HepG2 (cell line): ENCODE measurements at regions not wholly inside any gene's neighbourhood (a gene's known extent, or its start where the extent isn't known, plus 50 kb on each side); places are given as distances from the start of the nearest gene placed in this dataset.

Source experiments
- ATAC-seq: fragments of 200-7000 bp; cut with Tn5 transposase; 3 replicates; pipeline ENCODE4 v1.9.1; 2020; ENCODE audit warnings: mild to moderate bottlenecking, moderate library complexity
- BruUV-seq: library from RNA; stranded (reverse); fragments of 400-500 nt; replicated peaks from 2 replicates; lab custom pipeline; 2021; lab: Mats Ljungman, UMichigan
- CTCF ChIA-PET: fragments of 300-600 bp; formaldehyde crosslinking; extraction: SDS; loops from one replicate; lab custom pipeline; 2021; ENCODE audit warnings: low total read pairs, inconsistent platforms, low intra/inter-chr PET ratio; lab: Yijun Ruan, JAX
- POLR2A ChIA-PET: fragments of 350-600 bp; sonication (Branson Sonifier 250); formaldehyde crosslinking; loops from one replicate; lab custom pipeline; 2020; ENCODE audit warnings: antibody characterized with exemption, inconsistent platforms; lab: Yijun Ruan, JAX
- DNase-seq: peaks from one replicate; pipeline ENCODE4 v3.0.0-alpha.2; 2015; ENCODE audit warnings: low spot score
- FAIRE-seq: peaks from 3 replicates; lab custom pipeline; 2011; peaks lifted over from hg19 to GRCh38; lab: Jason Lieb, UNC
- H2AFZ ChIP-seq: one replicate; pipeline ENCODE4 v1.6.1; 2011; ENCODE audit warnings: low read length, inconsistent platforms
- H3K27ac ChIP-seq: fragments of 300-600 bp; 3 replicates; pipeline ENCODE4 v1.8.0; 2011; ENCODE audit warnings: mixed run types, mild to moderate bottlenecking, mixed read lengths, low read length, inconsistent platforms; ENCODE audit not compliant: insufficient read depth; ENCODE audit errors: extremely low read length
- H3K27me3 ChIP-seq, 2 experiments: fragments of 200-600 bp in 1 of 2; 2 replicates in 1 of 2; 3 replicates in 1 of 2; pipeline versions ENCODE4 v1.6.0 to v1.8.0; 2011; ENCODE audit warnings: low read length in 2 of 2, mild to moderate bottlenecking in 2 of 2, moderate library complexity in 2 of 2, inconsistent platforms in 1 of 2; ENCODE audit not compliant: insufficient read depth in 2 of 2, control insufficient read depth in 1 of 2
- H3K36me3 ChIP-seq, 2 experiments: fragments of 200-600 bp in 1 of 2; replicated peaks in 1 of 2; 2 replicates in 1 of 2; 3 replicates in 1 of 2; pipeline versions ENCODE4 v1.5.1 to v1.8.0; 2011; ENCODE audit warnings: low read length in 2 of 2, inconsistent platforms in 1 of 2; ENCODE audit not compliant: insufficient read depth in 2 of 2, control insufficient read depth in 1 of 2
- H3K4me1 ChIP-seq: 2 replicates; pipeline ENCODE4 v1.5.1; 2012; ENCODE audit warnings: low read length, inconsistent platforms; ENCODE audit not compliant: insufficient read depth
- H3K4me2 ChIP-seq: 2 replicates; pipeline ENCODE4 v1.6.0; 2011; ENCODE audit warnings: low read depth, low read length, inconsistent platforms
- H3K4me3 ChIP-seq, 3 experiments: fragments of 200-600 bp in 1 of 3; sonication (generic), shearing (Covaris generic) in 1 of 3; replicated peaks in 1 of 3; 2 replicates each; pipeline ENCODE4 v1.5.1; 2011 to 2016; ENCODE audit warnings: low read length in 3 of 3, inconsistent platforms in 2 of 3, low read depth in 2 of 3, mild to moderate bottlenecking in 2 of 3, control low read depth in 1 of 3, mixed read lengths in 1 of 3; ENCODE audit not compliant: insufficient read depth in 1 of 3
- H3K79me2 ChIP-seq: one replicate; pipeline ENCODE4 v1.6.1; 2011; ENCODE audit warnings: low read length, inconsistent platforms; ENCODE audit not compliant: insufficient read depth
- H3K9ac ChIP-seq: 2 replicates; pipeline ENCODE4 v1.6.0; 2011; ENCODE audit warnings: mild to moderate bottlenecking, low read depth, low read length, inconsistent platforms; ENCODE audit not compliant: insufficient read depth
- H3K9me3 ChIP-seq: 2 replicates; pipeline ENCODE4 v1.5.1; 2012; ENCODE audit warnings: mild to moderate bottlenecking, low read length
- H4K20me1 ChIP-seq: 2 replicates; pipeline ENCODE4 v1.6.0; 2011; ENCODE audit warnings: inconsistent platforms, mild to moderate bottlenecking, low read length, moderate library complexity; ENCODE audit not compliant: insufficient read depth
- EEA1 ChIP-seq: sonication (generic); formaldehyde crosslinking; IDR thresholded peaks from 2 replicates; pipeline ENCODE4 v1.5.1; 2020; ENCODE audit warnings: mild to moderate bottlenecking, missing genetic modification reagents, borderline replicate concordance
- FOXP1 ChIP-seq, 2 experiments: fragments of 450-650 bp in 1 of 2; IDR thresholded peaks; 2 replicates each; pipeline ENCODE4 v1.6.1; 2017 to 2018; ENCODE audit warnings: antibody characterized with exemption in 1 of 2
- IKZF5 ChIP-seq: IDR thresholded peaks from 2 replicates; pipeline ENCODE4 v1.6.1; 2018; ENCODE audit warnings: missing genetic modification reagents, mild to moderate bottlenecking, missing compliant biosample characterization
- MTERF4 ChIP-seq: sonication (generic); formaldehyde crosslinking; IDR thresholded peaks from 2 replicates; pipeline ENCODE4 v1.8.0; 2023; ENCODE audit warnings: mild to moderate bottlenecking, missing genetic modification reagents
- RXRB ChIP-seq: IDR thresholded peaks from 2 replicates; pipeline ENCODE4 v1.6.1; 2016; ENCODE audit warnings: borderline replicate concordance, missing genetic modification reagents, missing compliant biosample characterization
- ZNF207 ChIP-seq: fragments of 450-650 bp; IDR thresholded peaks from 2 replicates; pipeline ENCODE4 v1.6.1; 2016; ENCODE audit warnings: antibody characterized with exemption, borderline replicate concordance
- WGBS: methylation state at CpG from one replicate; pipeline ENCODE4 v1.1.6; 2017; ENCODE audit warnings: low lambda C conversion rate; 5-methylcytosine and 5-hydroxymethylcytosine counted together
- in situ Hi-C: cut with HindIII; loops from 2 replicates; pipeline ENCODE4 v1.10.0; 2017; ENCODE audit warnings: low pct_unique_long_range_greater_than_20kb; ENCODE audit not compliant: extremely low pct_ligation_motif_present
- intact Hi-C: fragments of 100-400 bp; cut with micrococcal nuclease; formaldehyde crosslinking; loops from one replicate; pipeline ENCODE4 v1.10.0; 2022; ENCODE audit not compliant: unreplicated experiment
- TF ChIP-seq, protein P1 (sequence below): sonication (generic); formaldehyde crosslinking; conservative IDR thresholded peaks from 2 replicates; pipeline ENCODE4 v1.8.0; 2022; ENCODE audit warnings: low read depth, missing genetic modification reagents

DNA sequence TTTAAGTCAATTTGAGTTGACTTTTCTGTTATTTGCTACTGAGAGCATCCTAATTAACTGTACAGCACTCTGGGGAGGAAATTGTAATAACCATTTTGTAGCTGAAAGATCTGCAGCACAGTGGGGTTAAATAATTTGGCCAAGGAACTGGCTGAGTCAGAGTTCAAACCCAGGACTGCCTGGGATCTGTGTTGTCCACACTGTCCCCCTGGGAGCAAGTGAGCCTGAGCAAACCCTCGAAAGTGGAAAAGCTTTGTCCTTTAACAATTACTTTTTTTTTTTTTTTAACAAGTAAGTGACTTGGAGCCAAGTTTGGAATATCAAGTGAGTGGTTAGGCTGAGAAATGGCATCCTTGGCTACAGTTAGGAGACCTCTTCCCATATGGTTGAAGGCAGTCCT lies 247.2 kb upstream of the CCDC196 start (continued):
- TF ChIP-seq, protein P1, sequence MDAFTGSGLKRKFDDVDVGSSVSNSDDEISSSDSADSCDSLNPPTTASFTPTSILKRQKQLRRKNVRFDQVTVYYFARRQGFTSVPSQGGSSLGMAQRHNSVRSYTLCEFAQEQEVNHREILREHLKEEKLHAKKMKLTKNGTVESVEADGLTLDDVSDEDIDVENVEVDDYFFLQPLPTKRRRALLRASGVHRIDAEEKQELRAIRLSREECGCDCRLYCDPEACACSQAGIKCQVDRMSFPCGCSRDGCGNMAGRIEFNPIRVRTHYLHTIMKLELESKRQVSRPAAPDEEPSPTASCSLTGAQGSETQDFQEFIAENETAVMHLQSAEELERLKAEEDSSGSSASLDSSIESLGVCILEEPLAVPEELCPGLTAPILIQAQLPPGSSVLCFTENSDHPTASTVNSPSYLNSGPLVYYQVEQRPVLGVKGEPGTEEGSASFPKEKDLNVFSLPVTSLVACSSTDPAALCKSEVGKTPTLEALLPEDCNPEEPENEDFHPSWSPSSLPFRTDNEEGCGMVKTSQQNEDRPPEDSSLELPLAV (CRISPR knock-in tag), result no peak
- TF ChIP-seq RXRB (CRISPR knock-in tag), result no peak
- no peak for TF ChIP-seq FOXP1 (IDR thresholded peaks at IDR 0.05)
- no peak for TF ChIP-seq FOXP1 (CRISPR knock-in tag; IDR thresholded peaks at IDR 0.05)
- no peak for TF ChIP-seq ZNF207
- TF ChIP-seq MTERF4 (CRISPR knock-in tag), result no peak
- no peak for TF ChIP-seq IKZF5 (CRISPR knock-in tag)

DNA sequence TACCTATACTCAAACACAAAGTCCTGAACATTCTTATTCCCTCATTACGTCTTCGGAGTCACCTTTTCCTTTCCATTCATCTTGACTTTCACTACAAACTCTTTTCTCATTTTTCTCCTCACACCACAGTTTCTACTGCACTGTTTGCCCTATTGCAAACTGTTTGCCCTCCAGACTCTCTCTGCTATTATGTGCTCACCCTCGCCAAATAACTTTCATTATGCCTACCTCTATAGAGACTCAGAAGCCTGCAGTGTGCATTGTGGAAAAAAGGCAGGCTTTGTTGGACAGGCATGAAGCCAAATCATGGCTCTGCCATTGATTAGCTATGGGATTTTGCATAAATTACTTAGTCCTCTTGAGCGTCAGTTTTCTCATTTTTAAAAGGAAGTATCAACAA lies 246.6 kb upstream of the CCDC196 start:
- in situ Hi-C loops, result no loop called here
- TF ChIP-seq EEA1 (CRISPR knock-in tag), result no peak
- no peaks in the 10 kb centered on the region for H3K79me2 ChIP-seq
- ChIA-PET POLR2A (no interaction called here), CTCF (no interaction called here)
- FAIRE-seq (no peak), DNase-seq (no peak), ATAC-seq (no peak)
- WGBS, result under 1% methylated on average over 4 of the region's 4 CpGs
- intact Hi-C loops, result no loop called here
- no peak overlapping the region for H3K9ac ChIP-seq
- H3K4me1 ChIP-seq, result no peaks in the 10 kb centered on the region
- BruUV-seq, result no TSS peak
- H3K9me3 ChIP-seq, result no peaks in the 10 kb centered on the region
- H3K4me2 ChIP-seq, result no peak overlapping the region
- H2AFZ ChIP-seq, result no peak overlapping the region
- no peaks in the 10 kb centered on the region for H3K27me3 ChIP-seq
- H4K20me1 ChIP-seq, result no peaks in the 10 kb centered on the region
- no peaks in the 10 kb centered on the region for H3K36me3 ChIP-seq
- no peak overlapping the region for H3K4me3 ChIP-seq
- H3K27ac ChIP-seq, result no peak overlapping the region
